Tibial nerve (tissue), 4 donors: ENCODE measurements at regions not wholly inside any gene's neighbourhood (a gene's known extent, or its start where the extent isn't known, plus 50 kb on each side); places are given as distances from the start of the nearest gene placed in this dataset.

Experiments used
- DNase-seq, 2 donors: peaks; one replicate each; pipeline ENCODE4 v3.0.0-alpha.2; 2019; ENCODE audit warnings: low spot score in 2 of 2
- H3K27ac ChIP-seq, 4 donors: fragments of 200-600 bp; sonication (generic) in 3 of 4; one replicate each; pipeline ENCODE4 v1.5.1; 2017 to 2019; ENCODE audit warnings: mild to moderate bottlenecking in 1 of 4
- H3K27me3 ChIP-seq, 2 donors: fragments of 200-600 bp; sonication (generic) in 1 of 2; one replicate each; pipeline versions ENCODE4 v1.5.1 to v1.6.0; 2017 to 2019
- H3K36me3 ChIP-seq, 3 donors: fragments of 200-600 bp; sonication (generic); one replicate each; pipeline ENCODE4 v1.5.1; 2018 to 2019
- H3K4me1 ChIP-seq, 4 donors: fragments of 200-600 bp; sonication (generic) in 3 of 4; one replicate each; pipeline ENCODE4 v1.5.1; 2017 to 2019
- H3K4me3 ChIP-seq, 4 donors: fragments of 200-600 bp; sonication (generic) in 3 of 4; one replicate each; pipeline ENCODE4 v1.5.1; 2017 to 2019; ENCODE audit warnings: mild to moderate bottlenecking in 1 of 4, moderate library complexity in 1 of 4
- H3K9me3 ChIP-seq, 4 donors: fragments of 200-600 bp; sonication (generic) in 3 of 4; one replicate each; pipeline ENCODE4 v1.5.1; 2017 to 2019
- CTCF ChIP-seq, 5 experiments: fragments of 200-600 bp in 3 of 5; fragments of 450-650 bp in 2 of 5; sonication (generic) in 3 of 5; IDR thresholded peaks; one replicate each; pipeline ENCODE4 v1.5.1; 2016 to 2019; ENCODE audit warnings: antibody characterized with exemption in 5 of 5, mild to moderate bottlenecking in 3 of 5, moderate library complexity in 2 of 5
- EP300 ChIP-seq, 2 donors: sonication (generic); formaldehyde crosslinking; IDR thresholded peaks; one replicate each; pipeline ENCODE4 v1.6.1; 2017; ENCODE audit warnings: antibody characterized with exemption in 2 of 2, mild to moderate bottlenecking in 1 of 2
- POLR2A ChIP-seq, 2 donors: fragments of 450-650 bp; IDR thresholded peaks; one replicate each; pipeline ENCODE4 v1.6.1; 2017; ENCODE audit warnings: antibody characterized with exemption in 2 of 2, mild to moderate bottlenecking in 2 of 2, moderate library complexity in 2 of 2
- WGBS, 2 donors: methylation state at CpG; one replicate each; pipeline ENCODE4 v1.1.5; 2018; 5-methylcytosine and 5-hydroxymethylcytosine counted together

- no peak for TF ChIP-seq POLR2A (IDR thresholded peaks at IDR 0.05)
- TF ChIP-seq EP300 (IDR thresholded peaks at IDR 0.05) = no peak
- no peak for TF ChIP-seq CTCF (IDR thresholded peaks at IDR 0.05)
- 16 to 17% methylated on average over 1 of the region's 1 CpG for WGBS, 2 donors
- DNase-seq = no peak
- Histone ChIP-seq H3K36me3 (no peaks in the 10 kb centered on the region), H3K4me1 (no peaks in the 10 kb centered on the region), H3K4me3 (no peak overlapping the region), H3K27ac (no peak overlapping the region), H3K27me3 (no peaks in the 10 kb centered on the region), H3K9me3 (no peaks in the 10 kb centered on the region)
These were observed 662.5 kb upstream of the GBE1 start for GRCh38 chr3:82424031-82424339.

GRCh38 chr3:82423268-82424030, 662.0 kb upstream of the GBE1 start:
- no peak for TF ChIP-seq CTCF (IDR thresholded peaks at IDR 0.05)
- no peak for TF ChIP-seq EP300 (IDR thresholded peaks at IDR 0.05)
- no peak for TF ChIP-seq POLR2A (IDR thresholded peaks at IDR 0.05)
- H3K9me3 ChIP-seq = no peaks in the 10 kb centered on the region
- DNase-seq = no peak
- H3K4me3 ChIP-seq = no peak overlapping the region
- no peaks in the 10 kb centered on the region for H3K4me1 ChIP-seq
- no peaks in the 10 kb centered on the region for H3K27me3 ChIP-seq
- H3K36me3 ChIP-seq = no peaks in the 10 kb centered on the region
- no peak overlapping the region for H3K27ac ChIP-seq
- WGBS, 2 donors = 33 to 38% methylated on average over 2 of the region's 2 CpGs

DNA sequence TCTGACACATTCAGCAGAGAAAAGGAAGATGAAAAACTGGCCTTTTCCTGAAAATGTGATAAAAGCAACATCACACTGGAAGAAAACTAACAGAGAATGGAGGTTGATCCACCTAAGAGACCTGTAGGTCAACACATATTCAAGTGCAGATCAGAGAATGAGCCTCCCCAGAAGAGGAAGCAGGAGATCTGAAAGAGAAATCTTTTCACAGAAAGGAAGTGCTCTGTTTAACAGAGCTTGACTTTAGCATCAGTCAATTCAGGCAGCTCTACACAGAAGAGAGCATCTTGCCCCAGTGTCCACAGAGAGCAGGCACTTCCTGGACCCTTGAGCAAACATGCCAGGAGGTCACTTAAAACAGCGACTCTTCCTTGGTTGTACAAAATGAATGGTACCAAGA, 655.4 kb upstream of the GBE1 start:
- TF ChIP-seq EP300 (IDR thresholded peaks at IDR 0.05) (no peak), CTCF (IDR thresholded peaks at IDR 0.05) (no peak), POLR2A (IDR thresholded peaks at IDR 0.05) (no peak)
- Histone ChIP-seq H3K36me3 (no peaks in the 10 kb centered on the region), H3K9me3 (no peaks in the 10 kb centered on the region), H3K27me3 (no peaks in the 10 kb centered on the region), H3K27ac (no peak overlapping the region), H3K4me3 (no peak overlapping the region), H3K4me1 (no peaks in the 10 kb centered on the region)
- no peak for DNase-seq
- 35 to 71% methylated on average over 1 of the region's 1 CpG for WGBS, 2 donors

DNA sequence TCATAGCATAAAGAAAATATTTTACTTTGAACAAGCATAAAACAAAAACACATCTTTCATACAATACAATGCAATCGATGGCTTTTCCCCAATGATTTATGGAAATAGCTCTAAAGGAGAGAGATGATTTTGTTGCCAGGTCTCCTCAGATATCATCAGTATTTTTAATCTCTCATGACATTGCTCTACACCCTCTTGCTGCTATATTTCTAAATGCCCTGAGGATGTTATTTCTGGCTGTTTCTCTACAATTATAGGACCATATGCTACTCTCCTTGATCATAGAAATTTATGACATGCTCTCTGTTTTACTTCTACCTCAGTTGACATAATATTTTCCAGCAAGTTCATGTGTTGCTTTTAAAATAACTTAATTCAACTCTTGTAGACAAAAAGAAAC, 654.9 kb upstream of the GBE1 start:
- no peaks in the 10 kb centered on the region for H3K9me3 ChIP-seq
- WGBS, 2 donors = 48 to 56% methylated on average over 1 of the region's 1 CpG
- H3K4me3 ChIP-seq = no peak overlapping the region
- no peaks in the 10 kb centered on the region for H3K36me3 ChIP-seq
- DNase-seq = no peak
- no peak overlapping the region for H3K27ac ChIP-seq
- no peaks in the 10 kb centered on the region for H3K27me3 ChIP-seq
- TF ChIP-seq CTCF (IDR thresholded peaks at IDR 0.05) = no peak
- no peak for TF ChIP-seq EP300 (IDR thresholded peaks at IDR 0.05)
- TF ChIP-seq POLR2A (IDR thresholded peaks at IDR 0.05) = no peak
- no peaks in the 10 kb centered on the region for H3K4me1 ChIP-seq

GRCh38 chr3:82413171-82413570, 651.7 kb upstream of the GBE1 start:
- DNase-seq = no peak
- no peaks in the 10 kb centered on the region for H3K4me1 ChIP-seq
- no peak for TF ChIP-seq CTCF (IDR thresholded peaks at IDR 0.05)
- TF ChIP-seq EP300 (IDR thresholded peaks at IDR 0.05) = no peak
- TF ChIP-seq POLR2A (IDR thresholded peaks at IDR 0.05) = no peak
- no peaks in the 10 kb centered on the region for H3K36me3 ChIP-seq
- no peaks in the 10 kb centered on the region for H3K9me3 ChIP-seq
- no peak overlapping the region for H3K4me3 ChIP-seq
- H3K27me3 ChIP-seq = no peaks in the 10 kb centered on the region
- H3K27ac ChIP-seq = no peak overlapping the region
- 86 to 92% methylated on average over 2 of the region's 2 CpGs for WGBS, 2 donors
